Epithelial cell of esophagus (primary cell): ENCODE measurements at regions not wholly inside any gene's neighbourhood (a gene's known extent, or its start where the extent isn't known, plus 50 kb on each side); places are given as distances from the start of the nearest gene placed in this dataset.

Experiments used
- DNase-seq: peaks from one replicate; pipeline ENCODE4 v3.0.0; 2010; ENCODE audit warnings: low read depth
- H3K4me3 ChIP-seq: 2 replicates; pipeline ENCODE4 v1.5.1; 2011; ENCODE audit warnings: mild to moderate bottlenecking, low read length, control low read depth
- CTCF ChIP-seq: IDR thresholded peaks from 2 replicates; pipeline ENCODE4 v1.5.1; 2011; ENCODE audit warnings: low read depth, mild to moderate bottlenecking, low read length, control low read depth, inconsistent platforms; ENCODE audit not compliant: insufficient read depth; ENCODE audit errors: missing control alignments

DNA sequence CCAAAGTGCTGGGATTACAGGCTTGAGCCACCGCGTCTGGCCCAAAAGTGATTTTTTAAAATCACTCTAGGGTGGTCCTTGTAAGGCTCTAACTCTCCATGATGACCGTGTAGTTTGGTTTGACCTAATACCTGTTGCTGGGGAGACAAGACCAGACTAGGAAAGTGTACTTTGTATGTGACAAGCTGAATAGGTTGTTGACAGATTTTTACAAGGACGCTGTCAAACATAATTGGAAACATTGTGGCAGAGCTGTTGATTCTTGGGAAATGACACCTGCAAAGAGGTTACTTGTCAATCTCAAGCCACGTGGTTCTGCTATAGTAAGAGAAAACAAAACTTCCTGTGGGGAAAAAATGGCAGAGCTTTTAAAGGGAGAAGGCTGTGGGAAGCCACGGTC is 802.4 kb upstream of the HS3ST1 start:
- TF ChIP-seq CTCF: no peak
- DNase-seq: no peak

GRCh38 chr4:12221031-12221430 is 792.3 kb upstream of the HS3ST1 start:
- TF ChIP-seq CTCF: no peak
- H3K4me3 ChIP-seq: no peak overlapping the region
- DNase-seq: no peak

More for the DNA sequence above, 802.4 kb upstream of the HS3ST1 start:
- H3K4me3 ChIP-seq: no peak overlapping the region

- no peak for TF ChIP-seq CTCF
- H3K4me3 ChIP-seq: no peak overlapping the region
- DNase-seq: no peak
These were observed 782.9 kb upstream of the HS3ST1 start for GRCh38 chr4:12211636-12212035.

DNA sequence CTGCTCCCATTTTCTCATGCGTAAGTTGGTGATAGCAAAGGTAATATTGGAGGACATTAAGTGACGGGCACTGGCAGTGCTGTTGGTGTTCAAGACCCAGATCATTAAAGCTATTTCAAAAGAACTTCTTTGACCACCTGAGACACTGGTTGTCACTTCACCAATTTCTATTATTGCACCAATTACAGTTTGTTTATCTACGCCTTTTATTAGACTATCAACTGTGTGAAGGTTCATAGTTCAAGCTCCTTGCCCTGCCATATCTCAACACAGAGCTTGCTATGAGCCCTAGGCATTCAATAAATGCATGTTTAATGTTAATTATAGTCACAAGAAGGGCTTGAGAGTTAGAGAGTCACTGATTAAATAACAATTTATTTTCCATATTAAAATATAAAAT is 778.7 kb upstream of the HS3ST1 start:
- no peak for DNase-seq
- TF ChIP-seq CTCF: no peak
- no peak overlapping the region for H3K4me3 ChIP-seq

DNA sequence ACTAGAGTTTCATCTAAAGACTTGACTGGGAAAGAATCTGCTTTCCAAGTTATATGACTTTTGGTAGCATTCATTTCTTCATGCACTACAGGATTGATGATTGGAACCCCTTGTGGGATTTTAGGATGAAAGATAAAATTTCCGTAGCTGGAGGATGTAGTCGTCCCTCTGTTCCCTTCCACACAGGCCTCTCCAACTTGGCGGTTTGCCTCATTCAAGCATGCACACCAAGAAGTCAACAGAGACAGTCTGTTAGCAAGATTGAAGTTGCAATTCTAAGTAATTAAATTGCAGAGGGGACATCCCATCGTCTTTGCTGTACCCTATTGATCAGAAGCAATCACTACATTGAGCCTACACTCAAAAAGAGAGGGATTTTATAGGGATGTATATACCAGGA is 777.4 kb upstream of the HS3ST1 start:
- no peak overlapping the region for H3K4me3 ChIP-seq
- no peak for DNase-seq
- no peak for TF ChIP-seq CTCF

GRCh38 chr4:12203945-12204344 is 775.3 kb upstream of the HS3ST1 start:
- H3K4me3 ChIP-seq: no peak overlapping the region
- TF ChIP-seq CTCF: no peak
- no peak for DNase-seq

- no peak for TF ChIP-seq CTCF
- no peak for DNase-seq
- H3K4me3 ChIP-seq: no peak overlapping the region
These were observed 771.5 kb upstream of the HS3ST1 start for GRCh38 chr4:12200226-12200625.
